EH (cell line): ENCODE measurements at regions not wholly inside any gene's neighbourhood (a gene's known extent, or its start where the extent isn't known, plus 50 kb on each side); places are given as distances from the start of the nearest gene placed in this dataset.
"Not testable (repeated sequence)": the region's sequence is repeated elsewhere in the genome, so short reads cannot be mapped to it uniquely, and the experiment has no call there.

Experiments used
- DNase-seq: peaks from one replicate; pipeline ENCODE4 v3.0.0-alpha.2; 2015; ENCODE audit warnings: low read depth

DNA sequence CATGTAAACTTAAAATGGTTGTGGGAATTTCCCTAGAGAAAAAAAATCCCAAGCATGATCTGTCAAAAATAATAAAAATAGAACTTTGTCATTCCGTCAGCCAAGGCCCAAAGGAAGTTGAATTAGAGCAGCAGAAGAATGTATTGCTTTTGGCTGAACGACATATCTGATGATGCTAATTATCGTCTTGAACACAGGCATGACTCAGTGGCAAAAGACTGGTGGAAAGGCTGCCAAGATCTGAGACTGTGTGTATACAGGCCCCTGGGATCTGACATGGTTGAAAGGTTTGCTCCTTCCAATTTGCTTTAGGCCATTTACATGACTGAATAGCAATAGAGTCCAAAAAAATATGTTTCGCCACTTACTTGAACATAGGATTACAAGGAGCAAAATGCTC lies 1057.1 kb upstream of the CRIM1 start:
- peak; percentile 0 for DNase-seq

GRCh38 chr2:35297403-35297802 lies 1058.2 kb upstream of the CRIM1 start:
- no peak for DNase-seq

DNA sequence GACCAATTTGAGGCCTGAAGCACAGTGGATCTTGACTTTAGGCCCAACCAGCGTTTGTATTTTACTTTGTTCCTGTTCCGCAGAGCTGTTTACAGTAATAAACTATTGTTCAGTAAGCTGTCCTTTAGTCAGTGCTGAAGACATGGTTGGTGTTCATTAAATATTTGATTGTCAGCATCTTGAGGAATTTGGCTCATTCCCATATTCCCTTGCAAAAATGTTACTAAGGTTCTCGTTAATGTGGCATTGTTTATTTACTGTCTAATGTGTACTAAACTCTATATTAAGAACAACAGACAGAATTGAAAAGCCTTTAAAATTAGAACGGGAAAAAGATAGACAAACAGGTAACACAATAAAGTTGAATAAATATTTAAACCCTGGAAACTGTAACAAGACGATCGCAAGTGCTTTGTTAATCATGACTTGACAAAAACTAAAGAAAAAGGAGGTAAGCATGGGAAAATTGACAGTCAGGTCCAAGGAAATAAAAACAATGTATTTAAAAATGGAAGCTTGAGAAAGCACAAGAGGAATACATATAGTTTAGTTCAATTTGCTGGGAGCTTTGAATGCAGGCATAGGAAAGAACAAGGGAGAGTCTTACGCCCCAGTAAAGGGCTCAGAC lies 1060.8 kb upstream of the CRIM1 start:
- no peak for DNase-seq

DNA sequence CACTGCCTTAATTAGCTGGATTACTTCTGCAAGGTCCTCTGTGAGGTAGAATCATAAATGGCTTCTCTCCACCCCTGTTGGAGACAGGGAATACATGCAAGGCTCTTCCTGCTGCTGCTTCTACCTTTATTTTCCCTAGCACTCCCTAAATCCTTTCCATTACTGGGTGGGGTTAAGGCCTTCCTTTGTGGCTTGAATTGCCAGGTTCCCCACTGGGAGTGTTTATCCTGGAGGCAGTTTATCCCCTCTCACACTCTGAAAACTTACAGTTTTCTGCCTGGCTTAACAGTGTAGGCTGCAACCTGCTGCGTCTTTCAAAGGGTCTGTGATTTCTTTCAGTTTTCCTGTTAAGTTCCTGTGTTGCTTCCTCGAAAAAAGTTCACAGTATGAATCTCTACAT lies 1062.3 kb upstream of the CRIM1 start:
- no peak for DNase-seq

- DNase-seq: no peak
These were observed 1063.4 kb upstream of the CRIM1 start for GRCh38 chr2:35292199-35292598.

DNA sequence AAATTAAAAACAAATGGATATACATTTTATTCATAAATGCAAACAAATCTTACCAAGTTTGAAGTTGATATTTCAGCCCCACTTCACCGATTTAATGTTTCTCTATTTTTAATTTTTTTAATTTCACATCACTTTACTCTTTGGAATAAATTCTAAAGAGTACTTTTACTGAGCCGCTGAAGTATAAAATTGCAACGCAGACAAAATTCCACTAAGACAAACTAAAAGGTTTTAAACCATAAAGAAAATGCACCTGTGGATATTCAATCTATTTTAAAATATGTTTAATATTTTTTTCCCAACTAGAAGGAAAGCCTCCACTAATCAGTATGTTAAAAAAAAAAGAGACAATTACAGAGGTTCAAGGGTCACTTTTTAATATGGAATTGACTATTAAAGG lies 1073.9 kb upstream of the CRIM1 start:
- no peak for DNase-seq

DNA sequence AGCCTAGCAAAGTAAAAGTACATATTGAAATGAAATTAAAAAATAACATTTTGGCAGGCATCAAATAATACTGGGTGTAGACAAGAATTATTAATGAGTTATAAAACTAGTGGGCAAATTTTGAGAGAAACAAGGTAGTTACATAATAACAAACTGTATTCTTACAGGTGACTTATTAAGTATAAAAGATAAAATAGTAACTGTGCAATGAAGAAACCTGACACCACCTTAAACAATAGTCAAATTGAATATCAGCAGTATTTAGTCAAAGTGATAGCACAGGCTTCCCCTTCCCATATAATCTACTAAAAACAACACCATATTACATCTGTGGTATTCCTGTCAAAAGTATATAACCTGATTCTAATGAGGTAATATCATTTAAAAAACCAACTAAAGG lies 1099.8 kb upstream of the CRIM1 start:
- no peak for DNase-seq

DNA sequence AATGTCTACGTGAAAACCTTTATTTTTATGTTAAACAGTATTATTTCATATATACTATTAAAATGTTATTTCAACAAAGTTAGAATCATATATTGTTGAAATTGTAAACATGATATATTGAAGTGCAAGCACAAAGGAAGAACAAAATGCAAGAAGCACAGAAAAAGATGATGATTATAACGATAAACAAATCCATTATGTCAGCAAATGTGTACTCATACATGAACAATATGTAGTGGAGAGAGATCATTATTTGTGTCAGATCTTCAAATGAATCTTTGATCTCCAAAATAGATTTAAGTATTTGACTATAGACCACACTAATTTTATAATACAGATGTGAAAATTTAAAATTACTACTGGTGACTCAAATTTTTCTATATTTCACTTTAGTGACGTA lies 1104.4 kb upstream of the CRIM1 start:
- DNase-seq: no peak

DNA sequence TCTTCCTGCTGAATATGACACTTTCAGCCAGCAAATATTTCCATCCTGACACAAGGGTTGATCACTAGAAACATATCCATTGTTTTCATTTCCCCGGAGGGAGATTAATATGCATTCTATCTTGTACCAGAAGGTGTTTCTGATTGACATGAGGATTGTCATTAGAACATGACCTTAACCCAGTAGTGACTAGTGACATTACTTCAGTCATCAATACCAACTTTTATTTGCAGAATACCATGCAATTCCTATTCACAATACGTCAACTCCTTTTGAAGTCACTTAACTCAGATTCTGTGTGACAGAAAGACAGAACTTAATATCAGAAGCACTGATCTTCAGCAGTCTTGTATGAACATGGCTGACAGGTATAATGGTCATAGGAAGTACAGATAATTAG lies 1108.9 kb upstream of the CRIM1 start:
- DNase-seq: no peak

DNA sequence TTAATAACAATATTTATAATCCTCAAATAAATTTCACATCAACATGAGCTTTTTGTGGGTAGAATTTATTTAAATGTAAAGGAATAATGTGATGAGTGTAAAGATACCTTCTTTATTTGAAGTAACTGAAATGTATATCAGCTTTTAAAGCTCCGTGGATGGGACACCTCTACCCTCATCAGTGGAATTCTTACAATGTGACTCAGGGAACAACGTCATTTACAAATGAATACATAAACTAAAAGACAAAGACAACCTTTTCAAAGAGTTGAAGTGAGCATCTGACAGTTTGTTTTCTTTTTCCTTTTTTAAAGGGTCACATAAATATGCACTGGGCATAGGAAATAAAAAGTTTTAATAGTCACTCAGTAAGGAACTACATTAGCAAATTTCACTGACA lies 1127.0 kb upstream of the CRIM1 start:
- DNase-seq: no peak

GRCh38 chr2:35220461-35220860 lies 1135.1 kb upstream of the CRIM1 start:
- DNase-seq: no peak

- no peak for DNase-seq
These were observed 1150.7 kb upstream of the CRIM1 start for GRCh38 chr2:35204881-35205280.

- no peak for DNase-seq
These were observed 1151.3 kb upstream of the CRIM1 start for GRCh38 chr2:35204323-35204722.

GRCh38 chr2:35199298-35199697 lies 1156.3 kb upstream of the CRIM1 start:
- DNase-seq: no peak

- DNase-seq: no peak
These were observed 1169.6 kb upstream of the CRIM1 start for GRCh38 chr2:35185861-35186412.

GRCh38 chr2:35184471-35184870 lies 1171.1 kb upstream of the CRIM1 start:
- no peak for DNase-seq

DNA sequence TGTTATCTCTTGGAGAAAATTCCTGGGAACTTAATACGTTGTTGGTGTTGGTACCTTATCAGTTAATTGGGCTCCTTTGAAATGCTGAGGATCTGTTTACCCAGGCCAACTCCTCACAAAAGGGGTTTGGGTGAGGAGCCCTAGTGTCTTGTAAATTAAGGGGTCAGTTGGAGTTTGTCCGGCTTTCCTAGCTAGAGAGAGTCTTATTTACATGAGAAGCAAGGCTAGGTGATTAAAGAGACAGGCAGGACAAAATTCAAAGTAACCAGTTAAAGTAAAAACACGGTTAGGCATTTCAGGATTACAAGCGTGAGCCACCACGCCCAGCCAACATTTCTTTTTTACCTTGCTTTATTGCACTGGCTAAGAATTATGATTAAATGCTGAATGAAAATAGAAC lies 1178.9 kb upstream of the CRIM1 start:
- DNase-seq: not testable (repeated sequence)

GRCh38 chr2:35174845-35175244 lies 1180.7 kb upstream of the CRIM1 start:
- no peak for DNase-seq

GRCh38 chr2:35172687-35173086 lies 1182.9 kb upstream of the CRIM1 start:
- no peak for DNase-seq

DNA sequence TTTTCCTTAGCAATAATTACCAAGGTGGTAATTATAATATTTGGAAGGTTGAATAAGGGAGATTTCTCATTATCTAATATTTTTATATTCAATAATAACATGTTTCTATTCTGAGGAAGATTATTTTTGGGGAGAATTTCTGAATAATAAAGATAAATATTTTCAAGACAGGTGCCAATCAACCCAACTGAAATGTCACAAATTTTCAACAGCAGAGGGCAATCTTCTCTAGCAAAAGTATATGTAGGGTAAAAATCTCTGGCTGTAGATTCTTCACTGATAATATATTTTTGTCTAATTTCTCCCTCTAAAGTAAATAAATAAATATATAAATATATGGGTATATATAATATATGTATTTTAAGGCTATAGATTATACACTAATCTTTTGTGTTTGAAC lies 1187.2 kb upstream of the CRIM1 start:
- DNase-seq: no peak

DNA sequence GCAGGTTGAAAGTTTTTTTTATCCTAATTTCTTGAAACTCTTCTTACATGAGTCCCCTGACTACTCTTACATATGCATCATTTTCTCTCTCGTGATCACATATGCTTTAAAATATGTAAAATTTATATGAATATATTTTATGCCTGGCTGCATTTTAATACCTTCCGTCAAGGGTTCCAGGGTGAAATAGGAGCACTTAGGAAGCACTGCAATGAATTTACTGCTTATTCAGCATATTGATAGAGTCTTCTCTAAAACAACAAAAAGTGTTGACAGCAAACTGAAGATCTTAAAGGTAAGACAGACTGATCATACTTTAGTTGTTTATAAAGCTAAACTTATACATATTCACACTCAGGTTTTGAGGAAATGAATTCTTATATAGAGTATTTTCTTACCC lies 1191.6 kb upstream of the CRIM1 start:
- no peak for DNase-seq

DNA sequence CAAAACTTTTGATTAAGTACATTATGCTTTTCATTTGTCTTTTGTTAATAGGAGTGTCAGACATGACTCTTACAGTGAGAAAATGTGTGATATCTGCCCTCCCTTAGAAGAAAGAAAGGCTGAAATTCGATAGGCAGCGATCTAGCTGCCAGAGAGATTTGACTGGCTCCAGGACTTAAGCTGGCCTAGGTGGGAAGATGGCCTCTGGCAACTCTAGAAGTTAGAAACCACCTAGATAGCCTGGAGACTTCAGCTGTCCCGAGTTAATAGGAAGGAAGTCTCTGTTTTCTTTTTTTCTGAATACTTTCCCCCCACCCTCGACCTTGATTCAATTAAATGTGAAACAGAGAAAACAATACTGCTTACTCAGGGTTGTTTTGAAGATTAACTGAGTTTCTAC lies 1194.7 kb upstream of the CRIM1 start:
- DNase-seq: no peak

DNA sequence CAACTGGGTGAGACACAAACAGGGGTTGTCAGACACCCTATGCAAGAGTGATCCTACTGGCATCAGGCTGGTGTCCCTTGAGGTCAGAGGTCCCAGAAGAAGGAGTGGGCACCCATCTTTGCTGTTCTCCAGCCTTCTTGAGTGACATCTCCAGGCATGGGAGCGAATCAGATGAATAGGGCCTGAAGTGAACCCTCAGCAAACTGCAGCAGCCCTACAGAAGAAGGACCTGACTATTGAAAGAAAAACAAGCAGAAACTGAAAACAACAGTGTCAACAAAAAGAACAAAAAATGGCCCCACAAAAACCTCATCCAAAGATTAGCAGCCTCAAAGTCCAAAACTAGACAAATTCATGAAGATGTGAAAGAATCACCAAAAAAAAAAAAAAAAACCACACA lies 1229.7 kb upstream of the CRIM1 start:
- no peak for DNase-seq

GRCh38 chr2:35125278-35125677 lies 1230.3 kb upstream of the CRIM1 start:
- no peak for DNase-seq

- no peak for DNase-seq
These were observed 1239.4 kb upstream of the CRIM1 start for GRCh38 chr2:35116151-35116550.
